ENCODE measurements at regions not wholly inside any gene's neighbourhood (a gene's known extent, or its start where the extent isn't known, plus 50 kb on each side); places are given as distances from the start of the nearest gene placed in this dataset.
A peak's percentile ranks its signal among the peaks of the same experiment; 100 is the strongest.

GRCh38 chr5:135239453-135240282, 159.4 kb downstream of the MACROH2A1 start:
- no peaks in the 10 kb centered on the region for H3K9me3 ChIP-seq (ENCODE audit: control insufficient read depth, insufficient read depth, low read length)
- WGBS (ENCODE audit: insufficient coverage): 90% methylated on average over 10 of the region's 11 CpGs
- H3K4me3 Mint-ChIP-seq: no peak overlapping the region
- intact Hi-C loops (cut with micrococcal nuclease): no loop called here
- H3K27me3 Mint-ChIP-seq (ENCODE audit: low read depth in 2 of 2): no peaks in the 10 kb centered on the region
- ATAC-seq: no peak
- H3K4me1 Mint-ChIP-seq: no peaks in the 10 kb centered on the region
- H3K36me3 Mint-ChIP-seq: no peaks in the 10 kb centered on the region
- no peak overlapping the region for H3K27ac ChIP-seq (ENCODE audit: low read length)
- no peak overlapping the region for H3K4me3 ChIP-seq (ENCODE audit: low read length)
- H3K36me3 ChIP-seq (ENCODE audit: control insufficient read depth, insufficient read depth, low read length): no peaks in the 10 kb centered on the region
- DNase-seq: no peak
- no peak for TF ChIP-seq CTCF (IDR thresholded peaks at IDR 0.05)
- no peaks in the 10 kb centered on the region for H3K27me3 ChIP-seq (ENCODE audit: control insufficient read depth, insufficient read depth, low read length)
- H3K27ac Mint-ChIP-seq: no peak overlapping the region
- H3K9me3 Mint-ChIP-seq: no peaks in the 10 kb centered on the region
- H3K4me1 ChIP-seq (ENCODE audit: control insufficient read depth, insufficient read depth, low read length): no peaks in the 10 kb centered on the region

GRCh38 chr5:135238622-135239452, 160.2 kb downstream of the MACROH2A1 start:
- Histone ChIP-seq H3K27me3 (ENCODE audit: control insufficient read depth, insufficient read depth, low read length) (no peaks in the 10 kb centered on the region), H3K36me3 (ENCODE audit: control insufficient read depth, insufficient read depth, low read length) (no peaks in the 10 kb centered on the region), H3K4me1 (ENCODE audit: control insufficient read depth, insufficient read depth, low read length) (no peaks in the 10 kb centered on the region), H3K27ac (ENCODE audit: low read length) (no peak overlapping the region), H3K4me3 (ENCODE audit: low read length) (no peak overlapping the region), H3K9me3 (ENCODE audit: control insufficient read depth, insufficient read depth, low read length) (no peaks in the 10 kb centered on the region)
- no peak for TF ChIP-seq CTCF (IDR thresholded peaks at IDR 0.05)
- H3K9me3 Mint-ChIP-seq: no peaks in the 10 kb centered on the region
- intact Hi-C loops (cut with micrococcal nuclease): no loop called here
- no peaks in the 10 kb centered on the region for H3K27me3 Mint-ChIP-seq (ENCODE audit: low read depth in 2 of 2)
- H3K4me3 Mint-ChIP-seq: no peak overlapping the region
- H3K27ac Mint-ChIP-seq: no peak overlapping the region
- DNase-seq (peak in 1 of 2 donors; percentile 3), ATAC-seq (no peak)
- H3K36me3 Mint-ChIP-seq: no peaks in the 10 kb centered on the region
- H3K4me1 Mint-ChIP-seq: no peaks in the 10 kb centered on the region
- WGBS (ENCODE audit: insufficient coverage): 90% methylated on average over 11 of the region's 11 CpGs

- Mint-ChIP-seq H3K27me3 (ENCODE audit: low read depth in 2 of 2) (no peaks in the 10 kb centered on the region), H3K4me1 (no peaks in the 10 kb centered on the region), H3K4me3 (no peak overlapping the region), H3K9me3 (no peaks in the 10 kb centered on the region), H3K36me3 (no peaks in the 10 kb centered on the region), H3K27ac (no peak overlapping the region)
- Histone ChIP-seq H3K27me3 (ENCODE audit: control insufficient read depth, insufficient read depth, low read length) (no peaks in the 10 kb centered on the region), H3K27ac (ENCODE audit: low read length) (no peak overlapping the region), H3K9me3 (ENCODE audit: control insufficient read depth, insufficient read depth, low read length) (no peaks in the 10 kb centered on the region), H3K4me1 (ENCODE audit: control insufficient read depth, insufficient read depth, low read length) (no peaks in the 10 kb centered on the region), H3K4me3 (ENCODE audit: low read length) (no peak overlapping the region), H3K36me3 (ENCODE audit: control insufficient read depth, insufficient read depth, low read length) (no peaks in the 10 kb centered on the region)
- DNase-seq (no peak), ATAC-seq (no peak)
- WGBS (ENCODE audit: insufficient coverage): 90% methylated on average over 9 of the region's 9 CpGs
- intact Hi-C loops (cut with micrococcal nuclease): no loop called here
- no peak for TF ChIP-seq CTCF (IDR thresholded peaks at IDR 0.05)
Observed at GRCh38 chr5:135237748-135238103, 161.3 kb downstream of the MACROH2A1 start.
